Activated gamma-delta T cell treated with anti-CD3 and anti-CD28 coated beads, Interleukin-2, amount 50 U/mL, for 16 hours (primary cell): ENCODE measurements at regions not wholly inside any gene's neighbourhood (a gene's known extent, or its start where the extent isn't known, plus 50 kb on each side); places are given as distances from the start of the nearest gene placed in this dataset.

Source experiments
- DNase-seq: peaks from one replicate; pipeline ENCODE4 v3.0.0-alpha.2; 2020; ENCODE audit warnings: low read depth

DNA sequence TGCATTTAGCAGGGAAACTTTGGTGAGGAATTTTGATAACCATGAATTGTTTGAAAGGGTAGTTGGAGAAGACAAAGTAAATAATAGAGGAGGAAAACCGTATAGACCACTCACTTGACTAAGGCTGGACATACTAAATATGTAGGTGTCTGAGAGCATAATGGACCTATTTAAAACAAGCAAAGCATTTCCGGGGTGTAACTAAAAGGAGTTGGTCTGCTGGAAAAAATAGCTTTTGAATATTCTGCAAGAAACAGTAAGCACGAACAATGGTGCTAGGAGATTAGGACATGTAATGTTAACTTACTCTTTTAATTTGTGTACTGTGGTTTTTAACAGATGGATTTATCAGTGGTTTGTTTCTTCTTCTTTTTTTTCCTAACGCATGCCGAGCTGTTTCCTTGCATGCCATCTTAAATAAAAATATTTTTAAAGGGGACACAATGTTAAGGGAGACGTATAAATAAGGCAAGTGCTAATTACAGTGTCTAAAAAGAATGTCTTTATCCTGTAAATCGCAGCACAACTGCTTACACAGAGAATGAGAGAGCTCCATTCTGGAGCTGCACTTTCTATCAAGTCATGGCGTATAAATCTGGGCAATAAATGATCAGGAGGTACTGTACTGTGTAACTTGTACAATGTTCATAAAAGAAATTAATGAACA lies 492.1 kb downstream of the LMO4 start:
- no peak for DNase-seq

DNA sequence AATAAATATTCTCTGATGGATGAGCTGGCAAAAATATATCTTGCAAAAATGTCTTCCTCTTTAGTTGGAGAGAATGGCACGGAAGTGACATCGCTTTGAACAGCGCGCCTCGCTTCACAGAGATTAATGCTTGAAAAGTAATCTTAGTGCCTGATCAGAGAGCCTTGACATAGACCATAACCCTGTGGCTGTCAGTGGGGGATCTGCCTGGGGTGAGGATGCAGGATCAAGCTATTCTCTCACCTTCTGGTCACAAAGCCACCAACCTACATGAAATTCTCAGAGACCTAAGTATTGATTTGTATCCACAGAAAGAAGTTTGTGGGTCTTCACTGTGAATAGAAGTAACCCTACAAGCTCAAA lies 492.6 kb downstream of the LMO4 start:
- DNase-seq, result no peak

DNA sequence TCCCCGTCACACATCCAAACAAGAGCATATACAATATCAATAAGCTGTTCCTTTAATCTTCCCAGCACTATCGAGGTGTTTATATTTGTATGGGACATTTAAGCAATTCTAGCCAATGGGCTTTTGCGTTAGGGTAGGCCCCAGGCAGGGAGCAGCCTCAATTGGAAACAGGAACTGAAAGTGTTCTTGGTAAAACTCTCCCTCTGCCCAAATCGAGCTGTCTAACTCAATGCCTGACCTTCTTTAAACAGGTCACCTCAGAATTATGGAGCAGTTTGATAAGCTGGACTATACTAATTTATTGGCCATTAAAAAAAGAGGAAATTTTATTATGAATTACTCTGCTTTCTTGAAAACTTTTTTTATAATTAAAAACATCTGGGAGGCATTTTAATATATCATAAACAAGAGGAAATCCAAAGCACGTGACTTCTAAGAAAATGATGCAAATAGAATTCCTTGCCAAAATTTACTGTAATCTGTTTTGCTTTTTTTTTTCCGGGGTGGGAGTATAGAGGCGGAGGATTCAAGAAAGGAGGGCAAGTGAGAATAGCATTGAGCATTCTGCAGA lies 498.1 kb downstream of the LMO4 start:
- no peak for DNase-seq

DNA sequence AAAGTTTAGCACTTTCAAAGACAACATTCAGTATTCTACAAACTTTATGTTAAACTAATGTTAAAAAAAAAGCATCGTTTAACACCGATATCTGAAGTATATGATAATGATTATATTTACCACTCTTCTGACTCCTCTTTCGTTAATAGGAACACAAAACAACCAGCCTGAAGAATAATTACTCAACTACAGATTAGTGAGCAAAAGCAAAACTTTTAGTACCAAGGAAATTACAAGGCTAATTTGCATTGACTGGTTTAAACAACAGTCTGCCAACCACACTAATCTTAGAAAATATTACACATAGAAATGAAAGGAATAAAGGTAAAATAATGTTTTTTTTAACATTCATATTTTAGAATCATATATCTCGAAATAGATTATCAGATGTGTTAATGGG lies 500.7 kb downstream of the LMO4 start:
- no peak for DNase-seq

DNA sequence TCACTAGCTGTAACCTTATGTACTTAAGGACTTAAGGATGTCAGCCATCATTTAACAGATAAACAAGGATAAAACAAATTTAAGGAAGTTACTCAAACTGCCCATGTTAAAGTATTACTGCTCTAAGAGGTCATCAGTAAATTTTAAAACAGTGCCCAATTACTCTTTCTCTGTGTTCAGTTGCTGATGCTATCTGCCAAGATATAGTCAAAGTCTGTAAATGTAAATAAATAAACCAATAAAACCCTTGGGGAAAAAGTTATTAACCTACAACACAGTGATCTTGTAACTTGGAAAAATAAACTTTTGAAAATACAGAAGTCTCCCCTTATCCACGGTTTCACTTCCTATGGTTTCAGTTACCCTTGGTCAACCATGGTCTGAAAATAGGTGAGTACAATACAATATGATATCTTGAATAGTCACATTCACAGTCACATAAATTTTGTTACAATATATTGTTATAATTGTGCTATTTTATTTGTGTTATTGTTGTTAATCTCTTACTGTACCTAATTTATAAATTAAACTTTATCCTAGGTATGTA lies 501.8 kb downstream of the LMO4 start:
- DNase-seq, result no peak

DNA sequence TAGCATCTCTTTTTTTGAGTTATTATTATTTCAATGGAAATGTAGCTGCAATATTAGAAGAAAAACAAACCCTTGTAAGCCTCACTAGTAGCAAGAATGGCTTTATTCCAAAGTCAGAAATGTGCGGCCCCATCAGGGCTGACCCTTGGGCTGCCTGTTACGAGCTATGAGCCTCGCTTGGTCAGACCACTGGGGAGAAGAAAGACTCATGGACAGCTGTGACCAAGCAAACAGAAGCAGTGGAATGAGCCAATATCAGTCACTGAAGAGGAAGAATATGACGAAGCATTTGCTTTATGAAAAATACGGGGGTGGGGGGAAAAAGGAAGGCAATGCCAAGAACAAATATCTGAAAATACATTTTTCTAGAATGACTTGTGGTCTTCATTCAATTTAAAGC lies 504.5 kb downstream of the LMO4 start:
- DNase-seq, result no peak

DNA sequence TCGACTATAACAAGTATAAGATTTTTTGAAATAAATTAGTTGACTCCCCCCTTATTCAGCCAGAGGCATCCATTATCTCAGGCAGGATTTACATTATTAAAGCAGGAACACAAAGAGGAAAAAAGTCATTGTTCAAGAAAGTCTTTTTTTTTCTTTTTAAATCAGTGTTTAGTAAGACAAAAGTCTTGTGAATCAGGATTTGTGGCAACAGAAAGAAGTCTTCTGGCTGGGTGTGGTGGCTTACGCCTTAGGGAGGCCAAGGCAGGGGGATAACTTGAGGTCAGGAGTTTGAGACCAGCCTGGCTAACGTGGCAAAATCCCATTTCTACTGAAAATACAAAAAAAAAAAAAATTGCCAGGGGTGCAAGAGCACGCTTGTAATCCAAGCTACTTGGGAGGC lies 505.5 kb downstream of the LMO4 start:
- no peak for DNase-seq

DNA sequence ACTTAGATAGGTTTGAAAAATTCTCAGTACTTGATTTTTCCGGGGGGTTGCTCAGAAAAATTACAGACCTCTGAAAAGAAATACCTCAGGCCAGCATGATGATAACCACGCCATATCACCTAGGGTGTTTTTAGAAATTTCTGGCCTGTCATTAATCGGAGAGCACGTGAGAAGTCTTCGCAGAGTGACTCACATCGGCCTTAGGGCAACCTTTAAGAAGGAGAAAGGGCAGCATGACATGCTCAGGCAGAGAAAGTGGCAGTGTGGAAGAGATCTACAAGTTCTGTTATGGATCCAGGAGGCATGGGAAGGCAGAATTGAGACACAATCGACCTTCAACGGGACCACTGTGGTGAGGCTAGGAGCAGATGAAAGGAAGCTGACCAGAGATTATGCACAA lies 506.3 kb downstream of the LMO4 start:
- DNase-seq, result no peak

DNA sequence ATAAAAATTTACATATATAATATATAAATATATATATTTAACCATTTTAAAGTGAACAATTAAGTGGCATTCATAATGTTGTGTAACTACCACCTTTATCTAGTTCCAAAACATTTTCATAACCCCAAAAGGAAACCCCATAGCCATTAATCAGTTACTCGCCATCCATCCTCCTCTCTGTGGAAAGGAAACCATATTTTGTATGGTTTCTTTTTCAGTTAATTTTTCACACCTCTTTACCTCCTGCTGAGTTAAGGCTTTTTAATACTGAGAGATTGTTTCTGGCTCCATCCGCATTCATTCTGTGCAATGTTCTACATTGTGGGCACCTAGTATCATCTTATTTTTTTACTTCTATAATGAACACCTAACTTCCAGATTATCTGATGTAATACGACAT lies 512.1 kb downstream of the LMO4 start:
- no peak for DNase-seq

DNA sequence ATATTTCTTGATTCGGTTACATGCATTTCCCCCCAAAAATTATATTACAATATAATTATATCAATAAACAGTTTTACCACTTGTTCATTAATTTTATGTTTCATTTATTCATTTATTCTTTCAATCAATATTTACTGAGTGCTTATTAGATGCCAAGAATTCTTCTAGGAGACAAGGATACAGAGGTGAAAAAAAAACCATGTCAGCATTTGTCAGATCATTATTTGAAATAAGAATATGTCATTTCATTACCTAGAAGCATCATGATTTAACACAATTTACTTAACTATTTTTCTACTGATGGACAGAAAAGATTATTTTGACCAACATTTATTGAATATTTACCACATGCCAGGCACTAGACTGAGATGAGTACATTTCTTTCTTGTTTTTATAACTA lies 512.7 kb downstream of the LMO4 start:
- no peak for DNase-seq

DNA sequence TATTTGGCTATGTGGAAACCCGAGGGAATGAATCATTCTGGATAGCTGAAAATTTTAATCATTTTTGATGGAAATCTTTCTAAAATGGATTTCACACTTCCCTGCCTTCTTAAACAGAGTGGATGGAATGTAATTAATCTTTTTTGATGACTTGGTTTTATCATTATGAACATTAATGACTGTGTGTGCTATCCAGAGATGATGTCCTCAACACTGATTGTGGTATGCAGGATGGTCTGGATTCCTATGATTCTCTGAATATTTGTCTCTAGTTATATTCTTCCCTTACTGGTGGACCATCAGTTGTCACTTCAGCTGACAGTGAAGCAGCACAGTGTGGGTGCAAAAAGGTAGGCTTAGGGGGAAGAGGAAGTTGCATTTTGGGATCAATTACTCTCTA lies 513.5 kb downstream of the LMO4 start:
- DNase-seq, result no peak

DNA sequence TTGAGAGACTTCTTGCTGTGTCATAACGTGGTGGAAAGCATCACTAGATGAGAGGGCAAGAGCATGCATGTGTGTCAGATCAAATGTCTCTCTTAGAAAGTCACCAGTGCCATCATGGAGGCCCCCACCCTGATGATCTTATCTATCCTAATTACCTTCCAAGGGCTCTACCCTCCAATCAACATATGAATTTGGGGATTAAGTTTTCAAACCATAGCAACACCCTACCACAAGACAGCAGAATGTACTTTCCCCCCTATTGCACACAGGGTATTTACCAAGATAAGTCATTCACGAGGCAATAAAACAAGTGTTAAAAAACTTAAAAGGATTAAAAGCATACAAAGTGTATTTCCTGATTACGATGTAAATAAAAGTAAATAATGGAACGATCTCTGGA lies 515.6 kb downstream of the LMO4 start:
- DNase-seq, result no peak

DNA sequence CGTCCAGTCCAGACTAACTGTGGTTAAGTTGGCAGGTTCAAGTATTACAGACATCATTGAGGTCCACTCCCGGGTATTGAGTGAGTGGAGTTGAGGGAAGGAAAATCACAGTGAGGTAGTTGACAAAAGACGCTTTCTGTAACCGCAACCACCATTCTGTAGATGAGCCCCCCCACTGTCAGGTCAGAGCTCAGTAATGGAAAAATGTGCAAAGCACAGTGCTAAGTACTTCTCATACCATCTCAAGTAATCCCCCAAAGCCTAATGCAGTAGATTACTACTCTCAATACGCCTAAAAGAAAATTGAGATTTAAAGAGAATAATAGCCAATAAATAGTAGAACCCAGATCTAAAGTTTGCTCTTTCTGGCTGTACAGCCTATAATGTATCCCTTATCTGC lies 522.8 kb downstream of the LMO4 start:
- no peak for DNase-seq

DNA sequence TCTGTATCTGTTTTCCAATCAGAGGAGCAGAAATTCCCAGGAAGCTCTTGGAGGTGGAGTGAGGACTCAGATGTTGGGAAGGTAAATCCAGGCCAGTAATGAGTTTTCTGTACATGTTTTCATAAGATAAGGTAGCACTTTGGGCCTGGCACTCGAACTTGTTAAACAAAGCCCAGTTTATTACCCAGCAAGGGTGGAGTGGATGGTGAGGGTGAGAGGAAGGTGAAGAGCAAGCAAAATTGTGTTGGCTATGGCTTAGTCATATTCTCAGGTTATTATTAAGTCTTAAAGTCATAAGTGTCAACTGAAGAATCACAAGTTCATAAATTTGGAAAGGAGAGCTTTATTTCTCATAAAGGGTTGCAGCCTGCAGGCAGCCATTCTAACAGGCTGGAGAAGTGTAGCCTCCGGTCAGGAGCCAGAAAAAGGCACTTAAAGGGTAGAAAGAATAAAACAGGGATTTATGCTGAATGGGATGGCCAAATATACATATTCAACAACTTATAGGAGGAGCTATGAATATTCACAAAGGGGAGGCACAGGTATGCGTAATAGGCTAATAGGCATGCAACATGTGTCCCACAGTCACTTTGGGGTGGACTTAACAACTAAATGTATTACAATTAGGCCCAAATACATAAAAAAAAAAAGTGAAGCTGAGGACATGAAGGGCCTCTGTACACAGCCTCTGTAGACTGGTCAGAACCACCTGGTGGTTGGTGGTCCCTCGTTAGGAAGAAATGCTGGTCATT lies 523.9 kb downstream of the LMO4 start:
- DNase-seq, result no peak

DNA sequence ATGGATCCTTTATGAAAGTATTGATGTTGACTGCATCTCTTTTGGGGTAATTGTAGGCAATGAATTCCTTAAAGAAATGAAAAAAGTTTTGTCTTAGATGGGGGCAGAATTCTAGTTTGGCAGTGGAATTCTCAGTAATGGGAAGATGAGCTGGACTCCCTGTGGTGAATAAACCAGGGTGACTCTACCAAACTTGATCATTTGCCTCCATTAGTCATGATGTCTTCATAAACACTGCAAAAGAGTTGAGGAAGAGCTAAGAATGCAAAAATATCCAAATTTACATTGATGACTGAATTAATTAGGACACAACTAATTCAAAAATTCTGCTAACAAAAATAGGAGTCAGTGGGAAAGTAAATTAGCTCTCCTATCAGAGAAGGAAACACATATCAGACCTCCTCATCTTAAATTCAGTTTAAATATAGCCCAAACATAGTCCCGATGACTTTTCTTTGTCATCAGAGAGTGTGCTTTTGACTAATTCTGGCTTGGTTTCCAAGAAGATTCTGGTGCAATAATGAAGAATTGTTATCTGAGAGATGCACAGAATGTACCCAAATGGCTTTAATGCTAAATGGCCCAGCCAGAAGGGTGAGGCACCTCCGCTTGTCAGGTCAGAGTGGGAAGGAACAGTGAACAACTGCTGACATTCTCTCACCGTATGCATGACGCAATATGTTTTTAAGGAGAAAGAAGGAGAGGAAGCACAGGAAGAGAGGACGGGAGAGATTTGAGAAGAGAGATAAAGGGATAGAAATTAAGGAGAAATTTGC lies 525.1 kb downstream of the LMO4 start:
- DNase-seq, result no peak

DNA sequence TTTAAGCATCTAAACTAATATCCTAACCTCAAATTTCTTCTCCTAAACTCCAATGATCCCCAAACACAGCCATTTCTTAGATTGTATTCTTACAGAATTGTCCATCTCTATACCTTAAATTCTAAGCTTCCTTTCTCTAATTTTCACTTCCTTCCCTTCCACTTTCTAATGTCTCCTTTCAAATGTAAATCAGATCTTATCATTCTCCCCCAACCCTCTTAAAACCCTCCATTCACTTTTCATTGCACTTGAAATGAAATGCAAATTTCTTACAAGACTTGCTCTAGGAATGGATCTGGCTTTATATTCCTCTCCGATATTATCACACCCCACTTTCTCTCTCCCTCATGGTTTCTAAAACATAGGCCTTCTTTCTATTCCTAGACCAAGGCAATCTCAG lies 534.6 kb downstream of the LMO4 start:
- no peak for DNase-seq

DNA sequence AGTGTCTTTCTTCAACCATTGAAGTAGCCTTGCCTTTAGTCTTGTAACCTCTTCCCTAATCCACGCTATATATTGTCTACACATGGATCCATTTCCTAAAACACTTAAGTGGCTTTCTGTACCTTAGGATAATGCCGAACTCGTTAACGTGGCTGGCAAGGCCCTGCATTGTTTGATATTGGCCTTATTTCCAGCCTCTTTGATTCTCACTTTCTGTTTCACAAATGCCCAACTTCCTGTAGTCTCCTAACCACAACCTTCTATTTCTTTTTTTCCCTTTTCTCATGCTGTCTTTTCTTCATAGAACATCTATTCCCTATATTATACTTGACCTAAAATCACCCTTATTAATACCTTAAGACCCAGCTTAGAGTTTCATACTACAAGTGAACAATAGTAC lies 536.0 kb downstream of the LMO4 start:
- DNase-seq, result no peak

DNA sequence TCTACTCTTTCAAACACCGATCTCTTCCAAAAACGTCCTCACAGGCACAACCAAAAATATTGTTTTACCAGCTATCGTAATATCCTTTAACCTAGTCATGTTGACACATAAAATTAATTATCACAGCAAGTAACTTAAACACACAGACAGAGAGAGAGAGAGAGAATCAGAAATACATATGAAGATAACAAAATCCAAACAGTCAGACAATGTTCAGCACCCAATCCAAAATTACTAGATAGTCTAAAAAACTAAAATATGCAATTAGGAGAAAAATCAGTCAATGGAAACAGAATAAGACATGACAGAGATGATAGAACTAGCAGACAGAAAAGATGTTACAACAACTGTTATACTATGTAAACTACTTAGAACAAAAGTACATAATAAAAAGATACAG lies 537.7 kb downstream of the LMO4 start:
- DNase-seq, result no peak

DNA sequence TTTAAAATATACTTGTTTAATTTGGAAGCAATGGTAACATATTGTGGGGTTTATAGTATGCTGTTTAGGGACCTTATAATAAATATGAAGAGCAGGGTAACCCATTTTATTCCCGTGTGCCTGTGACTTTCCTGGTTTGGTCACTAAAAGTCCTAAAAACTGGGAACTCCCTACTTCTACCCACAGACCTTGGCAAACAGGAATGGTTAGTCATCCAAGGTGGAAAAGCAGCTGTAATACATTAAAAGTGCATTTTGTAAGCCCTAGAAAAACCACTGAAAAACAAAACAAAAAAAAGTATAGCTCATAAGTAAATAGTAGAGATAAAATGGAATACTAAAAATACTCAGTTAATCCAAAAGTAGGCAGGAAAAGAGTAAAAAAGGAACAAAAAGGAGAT lies 538.9 kb downstream of the LMO4 start:
- no peak for DNase-seq

DNA sequence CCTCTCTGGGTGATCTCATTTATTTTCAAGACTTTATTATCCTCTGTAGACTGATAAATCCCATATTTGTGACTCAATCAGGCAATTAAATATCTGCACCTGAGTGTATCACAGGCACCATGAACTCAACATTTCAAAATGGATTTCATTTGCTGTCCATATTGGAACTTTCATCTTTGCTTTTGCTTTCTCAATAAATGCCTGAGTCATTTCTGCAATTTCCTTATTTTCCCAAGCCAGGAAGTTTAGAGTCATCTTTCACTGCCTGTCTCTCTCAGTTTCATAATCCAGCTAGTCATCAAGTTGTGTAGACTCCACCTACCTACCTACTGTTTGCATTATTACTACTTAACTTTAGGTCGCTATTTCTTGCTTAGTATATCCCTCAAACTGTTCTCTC lies 540.9 kb downstream of the LMO4 start:
- DNase-seq, result no peak

DNA sequence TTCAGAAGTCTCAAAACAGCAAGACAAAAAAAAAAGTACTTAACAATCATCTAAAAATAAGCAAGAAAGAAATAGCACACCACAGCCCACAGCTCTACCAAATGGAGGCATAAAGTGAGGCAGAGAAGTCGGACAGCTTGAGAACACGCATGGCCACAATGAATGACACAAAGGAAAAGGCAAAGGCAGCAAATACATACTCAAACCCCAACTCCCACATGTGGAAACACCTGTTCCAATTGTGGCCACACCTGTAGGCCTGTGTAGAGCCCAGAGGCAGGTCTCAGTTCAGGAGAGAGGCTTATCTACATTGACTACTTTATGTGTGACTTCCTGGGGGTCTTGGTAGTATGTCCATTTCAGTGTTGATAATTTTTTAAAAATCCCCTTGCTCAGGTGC lies 543.5 kb downstream of the LMO4 start:
- no peak for DNase-seq

DNA sequence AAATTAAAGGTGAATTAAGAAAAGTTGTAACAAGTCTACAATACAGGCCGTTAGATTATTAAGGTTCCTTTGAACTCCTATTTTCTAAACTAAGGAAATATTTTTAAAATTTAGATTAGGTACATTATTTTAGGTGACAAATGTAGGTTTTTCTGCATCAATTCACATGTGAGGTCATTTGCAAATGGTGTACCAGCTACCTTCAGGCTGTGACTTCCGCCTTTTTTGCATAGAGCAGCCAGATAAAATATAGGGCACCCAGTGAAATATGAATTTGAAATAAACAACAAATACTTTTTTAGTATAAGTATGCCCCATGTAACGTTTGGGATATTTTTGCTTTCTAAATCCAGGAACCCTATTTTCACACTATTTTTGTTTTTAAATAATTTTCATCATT lies 544.0 kb downstream of the LMO4 start:
- DNase-seq, result no peak

DNA sequence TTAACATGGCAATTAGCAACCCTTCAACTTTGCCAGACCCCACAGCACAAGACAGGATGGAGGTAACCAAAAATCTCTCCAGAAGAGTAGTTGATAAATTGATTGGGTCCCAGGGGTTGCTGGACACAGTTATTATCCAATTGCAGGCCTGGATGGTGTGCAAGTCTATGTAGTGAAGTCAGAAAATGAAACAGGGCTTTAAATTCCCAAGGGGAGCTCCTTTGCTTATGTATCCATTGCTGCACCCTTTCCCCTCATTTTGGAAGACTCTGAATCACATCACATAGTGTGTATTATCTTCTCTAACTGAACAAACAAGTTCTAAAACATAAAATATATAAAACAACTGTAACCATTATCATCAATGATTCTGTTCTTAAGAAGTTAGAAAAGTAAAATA lies 550.2 kb downstream of the LMO4 start:
- DNase-seq, result no peak
